WERI-Rb-1 (cell line): ENCODE measurements at regions not wholly inside any gene's neighbourhood (a gene's known extent, or its start where the extent isn't known, plus 50 kb on each side); places are given as distances from the start of the nearest gene placed in this dataset.

Experiments
- DNase-seq: peaks from one replicate; pipeline ENCODE4 v3.0.0-alpha.2; 2020
- H3K27ac ChIP-seq: fragments of 250-450 bp; sonication (Bioruptor Pico); 2 replicates; pipeline ENCODE4 v1.5.1; 2020; ENCODE audit warnings: mild to moderate bottlenecking, moderate library complexity
- H3K27me3 ChIP-seq: fragments of 250-450 bp; sonication (Bioruptor Pico); 2 replicates; pipeline ENCODE4 v1.5.1; 2021; ENCODE audit warnings: mild to moderate bottlenecking, low read depth, moderate library complexity; ENCODE audit not compliant: insufficient read depth, severe bottlenecking
- H3K36me3 ChIP-seq: fragments of 250-450 bp; sonication (Bioruptor Pico); 2 replicates; pipeline ENCODE4 v1.5.1; 2020; ENCODE audit warnings: mild to moderate bottlenecking, moderate library complexity
- H3K4me3 ChIP-seq: 2 replicates; pipeline ENCODE4 v1.5.1; 2011; ENCODE audit warnings: low read depth, mild to moderate bottlenecking, control low read depth, low read length
- H3K9me3 ChIP-seq: fragments of 250-450 bp; sonication (Bioruptor Pico); 2 replicates; pipeline ENCODE4 v1.5.1; 2021; ENCODE audit warnings: mild to moderate bottlenecking, moderate library complexity; ENCODE audit not compliant: severe bottlenecking
- TF ChIP-seq, protein P1 (sequence below): IDR thresholded peaks from 2 replicates; pipeline ENCODE4 v1.5.1; 2011; ENCODE audit warnings: low read depth, mild to moderate bottlenecking, control low read depth, inconsistent platforms, low read length

DNA sequence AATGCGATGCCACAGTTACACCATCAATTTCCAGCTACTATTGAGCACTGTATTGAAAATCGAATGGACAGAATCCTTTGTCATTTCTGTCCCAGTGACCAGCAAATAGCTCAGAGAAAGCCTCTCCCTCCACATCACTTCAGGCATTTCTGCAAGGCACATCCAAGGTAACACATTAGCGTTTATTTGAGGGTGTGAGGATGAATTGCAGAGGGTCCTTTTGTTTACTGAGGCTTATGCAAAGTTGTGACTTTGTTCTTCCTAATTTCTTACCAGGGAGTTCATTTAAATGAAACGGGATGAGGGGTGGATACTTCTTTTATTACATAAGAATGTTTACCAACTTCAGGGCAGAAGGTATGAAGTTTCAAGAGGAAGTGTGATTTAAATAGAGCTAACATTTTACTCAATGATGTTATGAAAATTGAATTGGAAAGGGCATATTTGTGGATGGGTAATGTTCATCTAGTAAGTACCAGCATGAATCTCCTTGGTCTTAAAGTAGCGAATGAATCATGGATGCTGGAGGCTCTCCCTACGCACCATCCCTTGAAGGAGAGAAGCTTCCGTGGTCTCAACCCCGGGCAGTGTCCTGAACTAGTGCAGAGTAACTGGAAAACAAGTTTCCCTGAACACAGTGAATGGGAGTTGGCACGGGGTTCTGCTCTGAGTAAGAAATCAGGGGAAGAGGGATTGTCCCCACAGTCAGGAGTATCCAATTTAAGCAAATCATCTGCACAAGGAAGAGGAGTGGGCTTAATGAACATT lies 756.5 kb downstream of the GALR1 start:
- Histone ChIP-seq H3K27me3 (no peaks in the 10 kb centered on the region), H3K36me3 (no peaks in the 10 kb centered on the region), H3K4me3 (no peak overlapping the region), H3K9me3 (no peaks in the 10 kb centered on the region), H3K27ac (no peak overlapping the region)
- TF ChIP-seq, protein P1, sequence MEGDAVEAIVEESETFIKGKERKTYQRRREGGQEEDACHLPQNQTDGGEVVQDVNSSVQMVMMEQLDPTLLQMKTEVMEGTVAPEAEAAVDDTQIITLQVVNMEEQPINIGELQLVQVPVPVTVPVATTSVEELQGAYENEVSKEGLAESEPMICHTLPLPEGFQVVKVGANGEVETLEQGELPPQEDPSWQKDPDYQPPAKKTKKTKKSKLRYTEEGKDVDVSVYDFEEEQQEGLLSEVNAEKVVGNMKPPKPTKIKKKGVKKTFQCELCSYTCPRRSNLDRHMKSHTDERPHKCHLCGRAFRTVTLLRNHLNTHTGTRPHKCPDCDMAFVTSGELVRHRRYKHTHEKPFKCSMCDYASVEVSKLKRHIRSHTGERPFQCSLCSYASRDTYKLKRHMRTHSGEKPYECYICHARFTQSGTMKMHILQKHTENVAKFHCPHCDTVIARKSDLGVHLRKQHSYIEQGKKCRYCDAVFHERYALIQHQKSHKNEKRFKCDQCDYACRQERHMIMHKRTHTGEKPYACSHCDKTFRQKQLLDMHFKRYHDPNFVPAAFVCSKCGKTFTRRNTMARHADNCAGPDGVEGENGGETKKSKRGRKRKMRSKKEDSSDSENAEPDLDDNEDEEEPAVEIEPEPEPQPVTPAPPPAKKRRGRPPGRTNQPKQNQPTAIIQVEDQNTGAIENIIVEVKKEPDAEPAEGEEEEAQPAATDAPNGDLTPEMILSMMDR: no peak
- DNase-seq: no peak

DNA sequence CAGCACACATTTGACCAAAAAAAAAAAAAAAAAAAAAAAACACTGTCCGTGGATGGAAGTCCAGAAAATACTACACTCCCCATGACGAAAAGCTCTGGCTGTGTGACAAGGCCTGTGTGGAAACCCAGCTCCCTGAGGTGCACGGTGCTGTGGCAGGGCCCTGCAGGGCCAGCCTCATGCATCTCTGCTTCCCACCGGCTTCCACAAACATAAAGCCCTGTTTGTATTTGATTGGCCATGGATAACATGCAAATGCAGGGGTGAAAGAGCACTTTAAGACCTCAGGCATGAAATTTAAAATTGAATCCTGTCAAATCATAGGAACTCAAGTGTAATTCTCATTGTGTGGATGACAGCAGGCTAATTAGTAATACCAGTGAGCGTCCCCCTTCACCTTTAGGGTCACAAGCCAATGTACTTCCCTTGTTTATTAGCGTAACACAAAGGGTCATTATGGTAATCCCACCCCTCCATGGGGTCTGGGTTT lies 757.2 kb downstream of the GALR1 start:
- Histone ChIP-seq H3K27ac (no peak overlapping the region), H3K27me3 (no peaks in the 10 kb centered on the region), H3K9me3 (no peaks in the 10 kb centered on the region), H3K36me3 (no peaks in the 10 kb centered on the region), H3K4me3 (no peak overlapping the region)
- TF ChIP-seq, protein P1: no peak
- DNase-seq: no peak

DNA sequence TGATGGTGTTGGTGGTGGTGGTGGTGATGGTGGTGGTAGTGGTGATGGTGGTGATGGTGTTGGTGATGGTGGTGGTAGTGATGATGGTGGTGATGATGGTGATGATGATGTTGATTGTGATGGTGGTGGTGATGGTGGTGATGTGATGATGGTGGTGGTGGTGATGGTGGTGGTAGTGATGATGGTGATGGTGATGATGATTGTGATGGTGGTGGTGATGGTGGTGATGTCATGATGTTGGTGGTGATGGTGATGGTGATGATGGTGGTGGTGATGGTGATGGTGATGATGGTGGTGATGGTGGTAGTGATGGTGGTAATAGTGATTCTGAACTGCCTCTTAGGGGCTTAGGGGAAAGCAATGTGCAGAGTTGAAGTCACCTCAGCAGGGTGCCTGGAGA lies 760.7 kb downstream of the GALR1 start:
- Histone ChIP-seq H3K4me3 (no peak overlapping the region), H3K36me3 (no peaks in the 10 kb centered on the region), H3K9me3 (no peaks in the 10 kb centered on the region), H3K27me3 (no peaks in the 10 kb centered on the region), H3K27ac (no peak overlapping the region)
- DNase-seq: no peak
- TF ChIP-seq, protein P1: no peak

DNA sequence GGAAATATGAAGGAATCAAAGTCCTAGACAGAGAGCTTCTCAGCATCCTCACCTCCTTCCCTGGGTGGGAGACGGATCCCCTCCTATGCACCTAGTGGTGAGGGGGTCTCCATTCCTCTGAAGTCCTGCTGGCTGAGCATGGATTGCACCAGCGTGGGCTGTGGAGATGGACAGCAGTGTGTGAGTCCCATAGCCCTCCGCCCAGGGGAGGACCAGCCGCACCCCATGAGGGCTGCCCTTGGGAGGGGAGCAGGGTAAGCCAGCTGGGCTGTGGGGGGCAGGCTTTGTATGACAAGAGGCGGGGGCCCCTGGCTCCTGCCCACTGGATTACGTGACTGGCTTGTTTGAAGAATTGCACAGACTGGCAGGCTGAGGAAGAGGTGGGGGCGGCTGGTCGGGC lies 768.2 kb downstream of the GALR1 start:
- TF ChIP-seq, protein P1: no peak
- DNase-seq: no peak

DNA sequence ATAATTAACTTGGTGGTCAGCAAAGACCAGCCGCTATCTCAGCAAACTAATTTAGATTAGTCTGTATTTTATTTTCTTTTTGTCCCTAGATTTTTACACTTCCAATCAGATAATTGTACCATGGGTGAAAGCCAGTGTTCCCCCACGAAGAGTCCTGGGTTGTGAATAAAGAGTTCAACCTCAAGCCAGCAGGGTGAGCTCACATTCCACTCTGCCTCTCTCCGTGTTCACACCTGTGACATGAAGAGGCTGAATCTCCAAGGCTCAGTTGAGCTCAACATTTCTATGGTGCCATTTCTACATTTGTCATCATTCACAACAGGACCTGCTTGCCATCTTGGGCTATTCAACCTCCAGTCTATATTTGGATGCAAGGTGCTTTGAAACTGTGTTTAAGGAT lies 771.5 kb downstream of the GALR1 start:
- DNase-seq: peak; percentile 44
- H3K27me3 ChIP-seq: no peaks in the 10 kb centered on the region
- TF ChIP-seq, protein P1: peak; percentile 65
- no peaks in the 10 kb centered on the region for H3K36me3 ChIP-seq
- H3K9me3 ChIP-seq: no peaks in the 10 kb centered on the region
- no peak overlapping the region for H3K27ac ChIP-seq
- H3K4me3 ChIP-seq: no peak overlapping the region

More for the DNA sequence above, 768.2 kb downstream of the GALR1 start:
- Histone ChIP-seq H3K27me3 (no peaks in the 10 kb centered on the region), H3K4me3 (no peak overlapping the region), H3K27ac (no peak overlapping the region), H3K36me3 (no peaks in the 10 kb centered on the region), H3K9me3 (no peaks in the 10 kb centered on the region)

DNA sequence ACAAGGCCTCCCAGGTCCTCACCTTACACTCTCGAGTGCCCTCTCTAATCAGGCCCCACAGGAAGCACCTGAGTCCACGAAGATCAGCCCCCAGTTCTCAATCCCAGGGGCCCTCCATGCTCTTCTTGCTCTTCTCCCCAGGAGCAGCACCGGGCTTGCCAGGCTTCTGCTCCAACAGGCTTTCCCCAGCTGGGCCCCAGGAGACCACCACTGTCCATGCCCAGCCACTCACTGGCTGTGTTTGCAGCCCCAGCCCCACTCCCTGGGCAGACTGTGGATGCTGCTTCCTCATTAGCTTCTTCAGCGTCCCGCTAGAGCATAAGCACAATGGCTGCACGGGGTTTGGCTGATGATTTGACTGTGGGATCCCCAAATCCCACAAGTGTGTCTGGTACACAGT lies 781.9 kb downstream of the GALR1 start:
- TF ChIP-seq, protein P1: no peak
- no peaks in the 10 kb centered on the region for H3K27me3 ChIP-seq
- H3K27ac ChIP-seq: no peak overlapping the region
- H3K36me3 ChIP-seq: no peaks in the 10 kb centered on the region
- H3K4me3 ChIP-seq: no peak overlapping the region
- DNase-seq: no peak
- H3K9me3 ChIP-seq: no peaks in the 10 kb centered on the region
